GM21576 (cell line): ENCODE measurements at regions not wholly inside any gene's neighbourhood (a gene's known extent, or its start where the extent isn't known, plus 50 kb on each side); places are given as distances from the start of the nearest gene placed in this dataset.
"Not testable (repeated sequence)": the region's sequence is repeated elsewhere in the genome, so short reads cannot be mapped to it uniquely, and the experiment has no call there.

Experiments
- ATAC-seq: cut with Tn5 transposase; IDR thresholded peaks from one replicate; pipeline ENCODE4 v1.9.1; 2021; ENCODE audit warnings: mild to moderate bottlenecking, moderate library complexity; ENCODE audit not compliant: unreplicated experiment

GRCh38 chr3:118245312-118245711 lies 789.3 kb downstream of the IGSF11 start:
- ATAC-seq: no peak

DNA sequence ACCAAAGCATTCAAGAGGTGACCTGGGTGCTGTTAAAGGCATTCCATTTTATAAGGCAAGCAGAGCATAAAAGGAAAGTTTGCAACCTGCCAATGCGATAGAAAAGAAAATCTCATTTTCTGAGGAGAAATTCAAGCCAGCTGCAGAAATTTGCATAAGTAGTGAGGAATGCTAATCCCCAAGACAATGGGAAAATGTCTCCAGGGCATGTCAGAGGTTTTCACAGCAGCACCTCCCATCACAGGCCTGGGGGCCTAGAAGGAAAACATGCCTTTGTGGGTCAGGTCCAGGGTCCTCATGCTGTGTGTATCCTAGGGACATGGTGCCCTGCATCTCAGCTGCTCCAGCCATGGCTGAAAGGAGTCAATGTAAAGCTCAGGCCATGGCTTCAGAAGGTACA lies 775.8 kb downstream of the IGSF11 start:
- not testable (repeated sequence) for ATAC-seq

DNA sequence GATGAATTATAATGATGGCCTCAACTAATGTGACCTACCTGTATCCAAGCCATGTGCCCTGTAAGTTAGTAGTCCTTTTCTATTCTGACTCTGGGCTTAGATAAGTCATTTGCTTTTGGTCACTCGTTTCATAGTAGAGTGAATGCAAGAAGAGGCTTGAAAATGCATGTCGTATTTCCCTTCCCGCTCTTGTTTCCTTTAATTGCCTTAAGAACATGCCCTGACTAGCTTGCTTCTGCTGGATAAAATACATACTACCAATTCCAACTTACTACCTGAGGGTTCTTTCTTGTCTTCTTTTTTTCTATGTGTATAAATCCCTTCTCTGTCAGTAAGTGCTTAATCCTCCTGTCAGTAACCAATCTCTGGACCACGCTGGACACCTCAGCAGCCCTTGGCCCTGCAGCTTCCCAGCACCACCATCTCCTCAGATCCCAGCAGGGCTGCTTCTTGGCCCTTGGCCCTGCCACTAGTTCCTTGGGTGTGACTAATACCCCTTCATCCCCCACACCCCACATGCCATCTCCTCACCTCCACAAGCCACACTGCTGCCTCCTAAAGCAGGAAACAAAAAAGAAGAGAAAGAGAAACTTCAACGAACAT lies 771.7 kb downstream of the IGSF11 start:
- ATAC-seq: no peak

- no peak for ATAC-seq
These were observed 767.1 kb downstream of the IGSF11 start for GRCh38 chr3:118267588-118267987.

- ATAC-seq: no peak
These were observed 765.0 kb downstream of the IGSF11 start for GRCh38 chr3:118269537-118270125.

- ATAC-seq: no peak
These were observed 761.7 kb downstream of the IGSF11 start for GRCh38 chr3:118272991-118273390.

DNA sequence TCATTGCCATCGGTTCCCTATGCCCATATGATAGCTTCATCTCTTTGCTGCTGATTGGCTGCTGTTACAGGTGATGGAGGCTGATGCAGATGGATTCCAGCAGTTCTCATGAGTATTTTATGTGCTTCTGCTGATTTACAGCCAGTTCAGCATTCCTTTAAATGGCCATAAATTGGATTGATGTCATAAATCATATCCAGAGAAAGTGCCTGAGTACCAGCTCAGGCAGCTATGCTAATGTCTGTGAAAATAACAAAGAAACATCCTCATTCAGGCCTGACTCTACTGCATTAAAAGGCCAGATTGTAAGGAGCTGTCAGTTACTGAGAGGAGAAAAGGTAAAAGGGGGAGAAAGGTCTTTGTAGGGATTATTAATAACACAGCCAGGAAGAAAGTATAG lies 756.8 kb downstream of the IGSF11 start:
- ATAC-seq: no peak

GRCh38 chr3:118292841-118293240 lies 741.8 kb downstream of the IGSF11 start:
- ATAC-seq: no peak

GRCh38 chr3:118298133-118298532 lies 736.5 kb downstream of the IGSF11 start:
- no peak for ATAC-seq

DNA sequence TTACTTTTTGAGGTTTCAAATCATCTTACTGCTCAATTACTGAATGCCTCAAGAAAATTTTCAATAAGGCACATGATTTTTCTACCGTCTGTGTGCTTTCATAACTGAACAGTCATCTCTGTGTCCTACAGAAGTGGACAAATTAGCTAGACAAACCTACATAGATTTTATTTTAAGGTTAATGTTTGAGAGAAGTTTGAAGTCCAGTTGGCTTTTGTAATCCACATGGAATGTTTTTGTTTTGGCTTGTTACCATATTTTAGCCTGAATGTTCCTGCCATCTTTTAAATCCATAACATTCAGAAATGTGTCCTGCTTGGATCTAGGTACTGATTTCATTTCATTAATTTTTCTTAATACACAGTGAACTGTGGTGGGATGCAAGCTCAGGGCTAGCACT lies 730.1 kb downstream of the IGSF11 start:
- ATAC-seq: no peak

- no peak for ATAC-seq
These were observed 701.9 kb downstream of the IGSF11 start for GRCh38 chr3:118332699-118333098.

GRCh38 chr3:118337649-118338048 lies 697.0 kb downstream of the IGSF11 start:
- ATAC-seq: no peak

- no peak for ATAC-seq
These were observed 687.1 kb downstream of the IGSF11 start for GRCh38 chr3:118347396-118348168.

DNA sequence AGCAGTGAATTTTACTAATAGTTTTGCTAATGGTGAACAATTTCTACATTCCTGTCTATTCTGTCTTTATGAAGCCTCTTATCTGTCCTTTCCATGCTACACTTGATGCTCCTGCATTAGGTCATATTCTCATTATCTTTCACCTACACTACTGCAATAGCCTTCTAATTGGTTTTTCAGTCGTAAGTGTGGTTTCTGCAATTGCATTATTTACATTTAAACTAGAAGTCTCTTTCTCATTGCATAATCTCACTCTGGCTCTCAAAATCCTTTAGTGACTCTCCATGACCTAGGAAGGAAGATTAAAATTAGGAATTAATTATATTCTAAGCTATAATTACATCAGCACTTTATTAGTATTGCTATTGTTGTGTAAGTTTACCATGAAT lies 686.5 kb downstream of the IGSF11 start:
- no peak for ATAC-seq

GRCh38 chr3:118354556-118354955 lies 680.1 kb downstream of the IGSF11 start:
- ATAC-seq: no peak

DNA sequence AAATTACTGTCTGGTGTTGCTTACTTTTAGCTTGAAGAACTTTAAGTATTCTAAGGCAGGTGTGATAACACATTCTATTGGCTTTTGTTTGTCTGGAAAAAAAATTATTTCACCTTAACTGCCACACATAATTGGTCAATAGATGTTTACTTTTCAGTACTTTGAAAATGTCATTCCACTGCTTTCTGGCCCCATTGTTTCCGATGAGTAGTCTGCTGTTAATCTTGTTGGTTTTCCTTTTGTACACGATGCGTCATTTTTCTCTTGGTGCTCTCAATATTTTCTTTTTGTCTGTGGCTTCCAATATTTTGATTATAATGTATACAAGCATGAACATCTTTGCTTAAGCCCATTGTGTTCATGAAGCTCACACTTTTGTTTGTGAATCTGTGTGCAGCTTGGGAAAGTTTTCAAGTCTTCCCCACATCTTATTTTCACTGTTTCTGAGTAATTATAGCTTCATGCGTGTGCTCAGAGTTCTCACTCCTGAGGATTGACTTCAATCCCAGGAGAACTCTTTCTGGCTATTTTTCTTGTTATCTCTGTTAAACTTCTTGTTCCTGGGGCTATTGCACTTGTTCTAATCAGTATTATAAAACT lies 664.7 kb downstream of the IGSF11 start:
- no peak for ATAC-seq

DNA sequence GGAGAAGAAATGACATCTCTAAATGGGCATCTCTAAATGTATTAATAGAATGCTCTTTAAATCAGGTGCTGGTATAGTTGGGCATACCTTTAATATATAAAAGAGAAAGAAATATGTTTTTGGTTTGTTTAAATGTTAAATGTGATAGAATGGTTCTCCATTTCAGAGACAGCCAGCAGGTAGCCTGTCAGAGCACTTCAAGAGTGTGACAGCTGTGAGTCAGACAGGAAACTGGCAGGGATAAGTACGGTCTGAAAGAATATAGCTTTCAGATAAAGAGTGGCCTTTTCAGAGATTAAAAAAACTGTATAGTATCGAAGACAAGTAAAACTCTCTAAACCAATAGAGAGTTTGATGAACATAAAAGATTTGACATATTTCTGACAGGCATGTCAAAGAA lies 654.1 kb downstream of the IGSF11 start:
- ATAC-seq: no peak

- ATAC-seq: no peak
These were observed 638.2 kb downstream of the IGSF11 start for GRCh38 chr3:118396491-118396890.

GRCh38 chr3:118400086-118400485 lies 634.6 kb downstream of the IGSF11 start:
- no peak for ATAC-seq

- no peak for ATAC-seq
These were observed 633.8 kb downstream of the IGSF11 start for GRCh38 chr3:118400886-118401285.

- no peak for ATAC-seq
These were observed 632.8 kb downstream of the IGSF11 start for GRCh38 chr3:118401887-118402286.

GRCh38 chr3:118402971-118403370 lies 631.7 kb downstream of the IGSF11 start:
- no peak for ATAC-seq
